ENCODE measurements at regions not wholly inside any gene's neighbourhood (a gene's known extent, or its start where the extent isn't known, plus 50 kb on each side); places are given as distances from the start of the nearest gene placed in this dataset.

GRCh38 chr5:171682801-171683200 is 102.8 kb upstream of the SMIM23 start:
- no peak overlapping the region for H3K27ac ChIP-seq
- H3K4me3 ChIP-seq, result no peak overlapping the region
- H3K36me3 ChIP-seq, result no peaks in the 10 kb centered on the region
- peaks cover 0 to 3% (median 0%) of the 10 kb centered on the region in 7 donors for H3K27me3 ChIP-seq
- no peak for TF ChIP-seq CTCF (IDR thresholded peaks at IDR 0.05)
- H3K9me3 ChIP-seq, result no peaks in the 10 kb centered on the region
- peaks cover 0 to 13% (median 0%) of the 10 kb centered on the region in 9 donors for H3K4me1 ChIP-seq
- 65 to 74% methylated on average over 9 of the region's 9 CpGs for WGBS, 2 donors
- peak in 3 of 8 donors; percentile 22 to 40 (median 38) for ATAC-seq
- intact Hi-C loops (cut with DNase I), result no loop called here
- no peak for DNase-seq

GRCh38 chr5:171684169-171684568 is 101.4 kb upstream of the SMIM23 start:
- H3K4me3 ChIP-seq, result no peak overlapping the region
- DNase-seq (no peak), ATAC-seq (no peak)
- peaks cover 0 to 13% (median 0%) of the 10 kb centered on the region in 9 donors for H3K4me1 ChIP-seq
- intact Hi-C loops (cut with DNase I), result no loop called here
- TF ChIP-seq CTCF (IDR thresholded peaks at IDR 0.05), result no peak
- no peak overlapping the region for H3K27ac ChIP-seq
- WGBS, 2 donors, result 90 to 93% methylated on average over 5 of the region's 5 CpGs
- H3K36me3 ChIP-seq, result no peaks in the 10 kb centered on the region
- peaks cover 0 to 3% (median 0%) of the 10 kb centered on the region in 7 donors for H3K27me3 ChIP-seq
- no peaks in the 10 kb centered on the region for H3K9me3 ChIP-seq

- Histone ChIP-seq H3K9me3 (no peaks in the 10 kb centered on the region), H3K27ac (no peak overlapping the region), H3K27me3 (no peaks in the 10 kb centered on the region), H3K4me1 (peaks cover 0 to 8% (median 0%) of the 10 kb centered on the region in 9 donors), H3K36me3 (no peaks in the 10 kb centered on the region), H3K4me3 (no peak overlapping the region)
- intact Hi-C loops (cut with DNase I), result no loop called here
- ATAC-seq (peak in 1 of 8 donors; percentile 16), DNase-seq (no peak)
- WGBS, 2 donors, result 80 to 88% methylated on average over 11 of the region's 11 CpGs
- TF ChIP-seq CTCF (IDR thresholded peaks at IDR 0.05), result no peak
Measured at GRCh38 chr5:171688696-171689495, 96.7 kb upstream of the SMIM23 start.

GRCh38 chr5:171689853-171690417 is 95.7 kb upstream of the SMIM23 start:
- intact Hi-C loops (cut with DNase I), result no loop called here
- peaks cover 0 to 8% (median 0%) of the 10 kb centered on the region in 9 donors for H3K4me1 ChIP-seq
- no peak overlapping the region for H3K4me3 ChIP-seq
- no peaks in the 10 kb centered on the region for H3K27me3 ChIP-seq
- H3K36me3 ChIP-seq, result no peaks in the 10 kb centered on the region
- no peak for ATAC-seq
- DNase-seq, result no peak
- H3K27ac ChIP-seq, result no peak overlapping the region
- no peaks in the 10 kb centered on the region for H3K9me3 ChIP-seq
- no peak for TF ChIP-seq CTCF (IDR thresholded peaks at IDR 0.05)
